ENCODE measurements at regions not wholly inside any gene's neighbourhood (a gene's known extent, or its start where the extent isn't known, plus 50 kb on each side); places are given as distances from the start of the nearest gene placed in this dataset.
A peak's percentile ranks its signal among the peaks of the same experiment; 100 is the strongest.
"Not testable (repeated sequence)": the region's sequence is repeated elsewhere in the genome, so short reads cannot be mapped to it uniquely, and the experiment has no call there.

DNA sequence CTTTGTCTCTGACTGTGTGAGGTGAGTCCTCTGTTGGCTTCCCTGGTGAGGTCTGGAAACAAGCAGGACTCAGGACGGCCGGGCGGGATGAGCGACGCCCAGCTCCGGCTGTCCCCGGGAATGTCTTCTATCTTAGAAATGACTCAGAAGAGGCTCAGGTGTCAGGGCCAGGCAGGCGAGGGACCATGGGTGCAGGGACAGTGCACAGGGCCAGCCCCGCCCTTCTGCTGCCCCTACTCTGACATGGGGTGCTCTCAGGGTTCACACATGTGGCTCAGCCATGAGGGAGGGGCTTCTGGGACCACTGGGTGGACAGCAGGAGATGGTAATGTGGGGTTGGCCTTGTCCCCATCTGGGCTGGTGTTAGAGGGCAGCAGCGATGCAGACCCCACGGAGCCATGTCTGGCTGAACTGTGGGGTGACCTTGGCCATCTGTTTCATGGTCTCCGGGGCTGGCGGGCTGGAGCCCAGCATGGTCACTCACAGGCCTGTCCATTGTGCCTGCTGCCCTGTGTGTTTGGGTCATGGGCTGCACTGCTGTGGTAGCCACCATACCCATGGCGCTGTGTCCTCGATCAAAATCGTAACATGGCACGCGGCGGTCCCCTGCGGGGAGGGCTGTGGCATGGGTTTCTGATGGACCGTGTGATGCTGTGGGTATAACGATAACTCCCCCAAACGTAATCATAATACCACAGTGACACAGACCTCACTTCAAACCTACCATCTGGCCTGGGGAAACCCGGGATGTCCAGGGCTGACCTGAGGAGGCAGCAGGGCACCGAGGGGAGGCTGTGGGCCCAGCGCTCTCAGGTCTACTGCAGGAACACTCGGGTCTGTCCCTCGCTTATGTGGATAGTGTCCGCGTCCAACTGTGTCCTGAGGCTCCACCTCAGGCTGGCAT, 368.8 kb downstream of the TMEM121 start:
- DNase-seq = no peak

DNA sequence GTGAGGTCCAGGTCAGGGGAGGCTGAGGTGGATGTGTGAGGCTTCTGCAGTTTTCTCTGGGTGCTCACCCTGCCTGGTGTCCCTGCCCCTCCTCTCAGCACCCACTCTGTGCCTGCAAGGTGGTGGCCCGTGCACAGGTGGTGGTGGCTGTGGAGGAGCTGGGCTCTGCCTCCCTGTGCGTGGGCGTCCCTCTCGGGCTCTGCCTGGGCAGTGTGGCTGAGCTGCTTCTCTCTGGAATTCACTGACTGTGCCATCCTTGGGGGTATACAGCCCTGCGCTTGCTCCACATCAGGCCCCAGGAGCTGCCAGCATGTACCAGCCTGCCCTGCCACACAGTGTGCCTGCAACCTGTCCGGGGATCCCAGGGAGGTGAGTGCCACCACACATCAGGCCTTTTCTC, 369.8 kb downstream of the TMEM121 start:
- not testable (repeated sequence) for DNase-seq

DNA sequence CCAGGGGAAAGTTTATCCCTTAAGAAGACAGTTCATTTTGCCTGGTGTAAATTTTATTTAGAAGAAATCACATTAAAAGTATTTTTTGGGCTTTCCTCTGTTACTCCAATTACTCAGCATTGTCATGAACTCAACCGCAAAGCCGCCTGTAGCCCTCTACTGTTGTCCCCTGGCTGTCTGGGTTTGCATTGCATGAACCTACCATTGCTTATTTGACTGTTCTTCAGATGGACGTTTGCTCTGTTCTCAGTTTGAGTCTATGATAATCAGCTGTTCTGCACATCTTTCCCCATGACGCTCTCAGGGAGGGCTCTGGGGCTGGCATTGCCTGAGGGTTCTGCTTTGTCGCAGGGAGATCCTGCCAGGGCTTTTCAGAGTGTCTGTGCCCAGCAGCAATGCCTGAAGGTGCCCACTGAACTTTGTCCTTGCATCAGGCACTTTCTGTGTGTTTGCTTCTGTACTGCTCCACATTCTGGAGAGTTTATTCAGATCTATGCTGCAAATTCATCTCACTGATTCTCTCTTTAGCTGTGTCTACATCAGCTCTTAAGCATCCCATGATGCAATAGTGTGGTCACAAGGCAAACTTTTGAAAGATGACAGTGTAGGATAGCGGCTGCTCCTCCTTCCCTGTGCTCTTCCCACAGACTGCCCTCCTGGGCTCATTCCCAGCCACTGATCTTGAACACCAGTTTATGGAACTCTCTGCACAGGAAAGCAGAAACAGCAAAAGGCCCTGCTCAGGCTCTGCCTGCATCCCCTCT, 370.8 kb downstream of the TMEM121 start:
- not testable (repeated sequence) for DNase-seq

DNA sequence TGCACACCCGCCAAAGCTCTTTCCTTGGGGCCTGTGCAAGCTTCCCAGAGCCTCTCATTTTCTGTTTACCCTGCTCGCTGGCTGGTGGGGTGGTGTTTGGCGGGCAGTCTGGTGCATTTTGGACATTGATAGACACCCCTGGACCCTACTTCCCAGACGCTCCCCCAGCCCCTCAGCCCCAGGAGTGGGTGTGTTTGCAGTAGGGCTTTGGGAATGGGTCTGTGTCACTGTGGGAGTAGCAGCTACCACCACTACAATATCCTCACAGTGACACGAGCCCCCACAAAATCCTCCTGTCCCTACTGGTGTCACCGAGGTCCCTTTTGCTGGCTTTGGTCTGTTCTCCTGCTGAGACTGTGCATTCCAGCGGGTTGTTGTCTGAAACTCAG, 371.3 kb downstream of the TMEM121 start:
- no peak for DNase-seq

DNA sequence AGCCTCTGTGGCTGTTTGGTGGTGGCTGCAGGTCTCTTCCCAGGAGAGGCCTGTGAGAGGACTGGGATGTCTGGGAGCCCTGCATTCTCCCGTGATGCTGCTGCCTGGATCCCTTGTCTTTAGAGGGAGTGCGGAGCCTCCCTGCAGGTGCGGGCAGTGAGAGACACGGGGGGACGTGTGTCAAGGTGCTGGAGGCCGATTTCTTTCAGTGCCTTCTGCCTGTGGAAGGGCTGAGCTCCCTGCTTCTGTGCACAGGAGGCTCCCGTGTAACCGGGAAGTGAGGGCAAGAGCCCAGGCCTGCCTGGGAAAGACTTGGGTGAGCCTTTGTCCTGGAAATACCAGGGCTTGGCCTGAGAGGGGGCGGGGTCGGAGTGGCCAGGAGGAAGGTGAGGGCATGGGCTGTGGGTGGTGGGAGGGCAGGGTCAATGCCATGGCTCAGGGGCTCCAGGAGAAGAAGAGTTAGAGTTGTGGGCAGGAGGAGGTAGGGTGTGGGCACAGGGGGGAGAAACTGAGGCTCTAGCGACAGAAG, 372.2 kb downstream of the TMEM121 start:
- no peak for DNase-seq

DNA sequence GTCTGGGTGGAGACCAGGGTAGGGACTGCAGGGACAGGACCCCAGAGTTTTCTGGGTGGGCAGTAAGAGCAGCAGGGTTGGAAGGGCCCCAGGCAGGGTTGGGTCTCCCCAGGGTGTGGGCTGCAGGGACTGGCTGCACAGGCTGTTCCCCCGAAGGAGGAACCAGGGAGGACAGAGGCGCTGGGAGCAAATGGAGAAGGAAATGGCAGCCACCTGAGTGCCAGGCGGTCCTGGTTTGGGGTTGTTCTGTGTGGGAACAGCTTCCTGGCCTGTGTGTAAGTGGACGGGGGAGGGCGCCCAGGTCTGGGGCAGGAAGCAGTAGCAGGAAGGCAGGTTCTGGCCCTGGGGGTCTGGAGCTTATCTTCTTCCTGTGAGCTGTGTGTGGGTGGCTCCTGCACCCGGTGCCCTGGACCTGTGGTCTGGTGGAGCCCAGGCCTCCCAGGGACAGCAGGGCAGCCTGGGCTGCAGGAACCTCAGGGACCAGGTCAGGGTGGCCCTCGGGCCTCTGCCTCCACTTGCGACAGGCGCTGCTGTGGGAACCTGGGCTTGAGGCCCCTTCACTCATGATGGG, 372.8 kb downstream of the TMEM121 start:
- no peak for DNase-seq

DNA sequence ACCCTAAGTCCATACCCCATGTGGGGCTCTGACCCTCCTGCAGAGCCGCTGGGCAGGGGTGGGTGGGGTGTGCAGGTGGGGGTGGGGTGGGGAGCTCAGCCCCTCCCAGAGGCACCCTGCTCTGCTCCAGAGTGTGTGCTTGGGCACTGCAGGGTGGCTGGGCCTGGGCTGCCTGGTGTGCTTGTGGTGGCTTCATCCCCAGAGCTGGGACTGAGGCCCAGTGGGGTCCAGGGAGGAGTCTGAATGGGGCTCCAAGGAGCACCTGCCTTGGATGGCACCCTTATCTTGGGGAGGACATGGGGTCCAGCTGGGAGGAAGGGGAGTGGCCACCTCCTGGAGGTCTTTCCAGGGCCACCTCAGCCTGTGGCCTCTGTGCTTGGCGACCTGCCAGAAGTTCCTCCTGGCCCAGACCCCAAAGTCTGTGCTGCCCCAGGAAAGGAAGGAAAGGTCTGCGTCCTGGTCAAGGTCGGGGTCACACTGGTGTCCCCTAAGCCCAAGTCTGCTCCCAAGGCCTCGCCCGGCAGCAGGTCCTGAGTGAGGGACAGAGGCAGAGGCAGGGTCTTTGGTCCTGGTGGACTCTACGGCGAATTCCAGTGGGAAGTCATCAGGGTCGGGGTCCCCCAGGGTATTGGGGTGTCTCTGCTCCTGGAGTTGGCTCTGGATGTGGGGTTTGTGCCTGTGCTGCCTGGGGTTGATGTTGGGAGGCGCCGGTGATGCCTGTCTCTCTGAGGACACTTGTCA, 373.4 kb downstream of the TMEM121 start:
- DNase-seq = no peak

DNA sequence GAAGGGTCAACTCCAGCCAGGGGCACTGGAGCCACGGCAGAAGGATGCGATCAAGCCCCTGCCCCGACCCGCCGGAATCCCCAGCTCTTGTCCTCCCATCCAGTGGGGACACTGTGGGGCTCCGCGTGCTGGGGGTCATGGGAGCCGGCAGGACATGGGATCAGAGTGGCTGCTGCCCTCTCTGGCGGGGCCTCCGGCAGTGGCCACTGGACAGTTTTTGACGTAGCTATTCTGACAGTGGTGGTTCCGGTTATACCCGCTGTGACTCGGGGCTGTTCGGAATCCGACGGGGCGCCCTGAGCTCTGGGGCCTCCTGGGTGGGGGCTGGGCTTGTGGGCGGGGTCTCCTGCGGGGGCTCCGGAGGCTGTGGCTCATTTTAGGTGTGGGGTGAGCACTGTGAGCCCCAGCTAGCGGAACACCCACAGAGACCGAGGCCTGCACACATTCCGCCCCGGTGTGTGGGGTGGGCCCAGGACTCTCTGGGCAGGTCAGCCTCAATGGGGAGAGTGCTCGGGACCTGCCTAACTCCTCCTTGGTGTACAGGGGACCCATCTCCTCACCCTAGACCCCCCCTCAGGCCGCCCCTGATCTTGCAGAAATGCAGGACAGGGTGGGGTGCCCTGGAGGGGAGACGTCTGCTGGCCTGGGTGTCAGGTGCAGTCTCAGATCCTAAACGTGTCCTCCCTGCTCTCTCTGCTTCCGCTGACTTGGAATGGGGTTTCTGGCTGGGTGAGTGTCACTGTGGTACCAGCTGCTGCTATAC, 374.2 kb downstream of the TMEM121 start:
- no peak for DNase-seq

DNA sequence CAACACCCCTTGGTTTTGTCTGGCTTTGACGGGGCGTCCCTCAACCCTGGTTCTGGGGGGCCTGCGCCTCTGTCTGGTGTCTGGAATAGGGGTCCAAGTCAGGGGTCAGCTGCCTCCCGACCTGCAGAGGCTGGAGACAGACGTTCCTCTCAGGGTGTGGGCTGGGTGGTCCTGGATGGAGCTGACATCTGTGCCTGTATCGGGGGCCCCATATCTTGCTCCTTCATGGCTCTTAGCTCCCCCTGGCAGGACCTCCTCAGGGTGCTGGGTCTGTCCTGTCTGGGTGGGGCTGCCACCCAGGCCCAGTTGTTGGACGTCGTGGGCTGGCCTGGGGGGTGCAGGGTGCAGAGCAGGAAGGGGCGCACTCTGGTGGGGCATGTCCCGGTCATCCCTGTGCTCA, 374.8 kb downstream of the TMEM121 start:
- no peak for DNase-seq

DNA sequence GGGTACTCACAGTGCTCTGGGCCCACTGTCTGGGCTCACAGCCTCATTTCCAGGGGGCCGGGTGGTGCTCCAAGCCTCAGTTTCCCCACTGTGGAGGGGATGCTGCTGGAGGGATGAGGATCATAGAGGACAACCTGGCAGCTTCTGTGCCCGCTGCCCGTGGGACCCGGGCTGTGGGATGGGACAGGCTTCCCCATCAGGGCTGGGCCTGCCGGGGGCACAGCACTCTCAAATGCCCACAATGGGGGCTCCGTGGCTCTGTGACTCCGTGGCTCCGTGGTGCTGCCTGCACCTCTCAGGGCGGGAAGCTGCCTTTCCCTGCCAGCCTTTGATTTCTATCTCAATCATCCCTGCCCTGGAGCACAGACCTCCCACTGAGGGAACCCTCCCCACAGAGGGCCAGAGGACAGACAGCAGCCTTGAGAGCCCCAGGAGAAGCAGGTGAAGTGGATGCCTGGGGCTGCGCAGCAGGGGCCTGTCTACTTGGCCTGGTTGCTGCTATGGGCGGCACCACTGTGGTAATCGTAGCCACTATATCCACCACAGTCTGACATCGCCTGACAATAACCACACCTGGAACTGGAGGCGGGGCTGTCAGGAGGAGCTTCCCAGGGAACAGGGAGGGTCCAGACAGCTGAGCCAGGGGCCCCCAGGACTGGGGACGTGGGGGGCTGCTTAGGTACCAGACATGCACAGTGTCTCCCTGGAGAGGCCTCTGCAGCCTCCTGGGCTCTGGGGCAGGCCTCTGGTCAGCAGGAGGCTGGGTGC, 375.9 kb downstream of the TMEM121 start:
- peak in 2 of 3 experiments; percentile 95 to 98 for DNase-seq

DNA sequence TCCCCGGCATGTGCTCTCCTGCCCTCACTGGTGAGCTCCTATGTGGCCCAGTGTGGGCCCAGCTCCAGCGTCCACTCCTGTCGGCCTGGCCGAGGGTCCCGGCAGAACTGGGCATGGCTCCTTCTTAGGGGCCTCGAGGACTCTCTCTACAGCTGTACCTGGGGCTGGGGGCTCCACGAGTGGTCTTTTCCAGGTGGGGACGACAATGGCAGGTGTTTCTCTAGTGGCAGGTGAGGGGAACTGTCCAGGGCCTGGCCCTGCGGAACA, 376.4 kb downstream of the TMEM121 start:
- not testable (repeated sequence) for DNase-seq

DNA sequence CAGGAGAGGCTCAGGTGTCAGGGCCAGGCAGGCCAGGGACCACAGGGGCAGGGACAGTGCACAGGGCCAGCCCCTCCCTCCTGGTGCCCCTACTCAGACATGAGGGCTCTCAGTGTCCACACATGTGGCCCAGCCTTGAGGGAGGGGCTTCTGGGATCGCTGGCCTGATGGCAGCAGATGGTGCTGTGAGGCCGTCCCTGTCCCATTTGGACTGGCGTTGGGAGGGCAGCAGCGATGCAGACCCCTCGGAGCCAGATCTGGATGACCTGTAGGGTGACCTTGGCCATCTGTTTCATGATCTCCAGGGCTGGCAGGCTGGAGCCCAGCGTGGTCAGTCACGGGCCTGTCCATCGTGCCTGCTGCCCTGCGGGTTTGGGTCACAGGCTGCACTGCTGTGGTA, 377.6 kb downstream of the TMEM121 start:
- DNase-seq = no peak

DNA sequence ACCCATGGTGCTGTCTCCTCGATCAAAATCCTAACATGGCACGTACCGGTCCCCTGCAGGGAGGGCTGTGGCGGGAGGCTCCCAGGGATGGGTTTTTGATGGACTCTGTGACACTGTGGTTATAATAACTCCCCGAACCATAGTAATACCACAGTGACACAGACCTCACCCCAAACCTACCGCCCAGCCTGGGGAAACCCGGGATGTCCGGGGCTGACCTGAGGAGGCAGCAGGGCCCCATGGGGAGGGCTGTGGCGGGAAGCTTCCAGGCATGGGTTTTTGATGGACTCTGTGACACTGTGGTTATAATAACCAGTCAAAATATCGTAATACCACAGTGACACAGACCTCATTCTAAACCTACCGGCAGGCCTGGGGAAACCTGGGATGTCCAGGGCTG, 378.0 kb downstream of the TMEM121 start:
- no peak for DNase-seq

DNA sequence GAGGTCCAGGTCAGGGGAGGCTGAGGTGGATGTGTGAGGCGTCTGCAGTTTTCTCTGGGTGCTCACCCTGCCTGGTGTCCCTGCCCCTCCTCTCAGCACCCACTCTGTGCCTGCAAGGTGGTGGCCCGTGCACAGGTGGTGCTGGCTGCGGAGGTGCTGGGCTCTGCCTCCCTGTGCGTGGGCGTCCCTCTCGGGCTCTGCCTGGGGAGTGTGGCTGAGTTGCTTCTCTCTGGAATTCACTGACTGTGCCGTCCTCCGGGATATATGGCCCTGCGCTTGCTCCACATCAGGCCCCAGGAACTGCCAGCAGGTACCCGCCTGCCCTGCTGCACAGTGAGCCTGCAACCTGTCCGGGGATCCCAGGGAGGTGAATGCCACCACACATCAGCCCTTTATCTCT, 379.1 kb downstream of the TMEM121 start:
- no peak for DNase-seq

DNA sequence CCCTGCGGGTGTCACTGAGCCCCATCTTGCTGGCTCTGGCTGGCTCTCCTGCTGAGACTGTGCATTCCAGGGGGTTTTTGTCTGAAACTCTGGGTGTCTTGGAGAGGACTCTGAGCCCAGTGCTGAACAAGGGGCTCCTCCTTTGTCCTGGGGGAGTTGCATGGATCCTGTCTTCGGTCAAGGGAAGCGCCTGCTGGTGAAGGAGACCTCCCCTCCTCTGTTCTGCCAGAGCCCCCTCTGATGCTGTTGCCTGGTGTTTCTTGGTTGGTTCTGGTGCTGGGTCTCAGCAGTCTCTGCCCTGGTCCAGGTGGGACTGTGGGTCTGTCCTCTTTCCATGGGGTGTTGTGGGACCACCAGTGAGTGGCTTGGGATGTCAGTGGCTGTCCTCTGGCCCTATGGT, 380.9 kb downstream of the TMEM121 start:
- no peak for DNase-seq

DNA sequence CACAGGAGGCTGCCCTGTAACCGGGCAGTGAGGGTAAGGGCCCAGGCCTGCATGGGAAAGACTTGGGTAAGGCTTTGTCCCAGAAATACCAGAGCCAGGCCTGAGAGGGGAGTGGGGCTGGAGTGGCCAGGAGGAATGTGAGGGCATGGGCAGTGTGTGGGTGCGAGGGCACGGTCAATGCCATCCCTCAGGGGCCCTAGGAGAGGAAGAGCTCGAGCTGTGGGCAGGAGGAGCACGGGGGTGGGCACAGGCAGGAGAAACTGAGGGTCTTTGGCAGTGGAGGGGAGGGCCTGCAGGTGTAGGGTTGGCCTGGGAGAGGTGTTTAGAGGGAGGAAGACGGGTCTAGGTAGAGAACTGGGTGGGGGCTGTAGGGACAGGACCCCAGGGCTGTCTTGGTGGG, 381.6 kb downstream of the TMEM121 start:
- no peak for DNase-seq

DNA sequence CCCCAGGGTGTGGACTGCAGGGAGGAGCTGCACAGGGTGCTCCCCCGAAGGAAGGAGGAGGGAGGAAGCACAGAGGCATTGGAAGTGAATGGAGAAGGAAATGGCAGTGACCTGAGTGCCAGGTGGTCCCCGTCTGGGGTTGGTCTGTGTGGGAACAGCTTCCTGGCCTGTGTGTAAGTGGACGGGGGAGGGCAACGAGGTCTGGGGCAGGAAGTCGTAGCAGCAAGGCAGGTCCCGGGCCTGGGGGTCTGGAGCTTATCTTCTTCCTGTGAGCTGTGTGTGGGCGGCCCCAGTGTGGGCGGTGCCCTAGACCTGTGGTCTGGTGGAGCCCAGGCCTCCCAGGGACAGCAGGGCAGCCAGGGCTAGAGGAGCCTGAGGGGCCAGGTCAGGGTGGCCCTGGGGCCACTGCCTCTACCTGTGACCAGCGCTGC, 382.1 kb downstream of the TMEM121 start:
- no peak for DNase-seq

DNA sequence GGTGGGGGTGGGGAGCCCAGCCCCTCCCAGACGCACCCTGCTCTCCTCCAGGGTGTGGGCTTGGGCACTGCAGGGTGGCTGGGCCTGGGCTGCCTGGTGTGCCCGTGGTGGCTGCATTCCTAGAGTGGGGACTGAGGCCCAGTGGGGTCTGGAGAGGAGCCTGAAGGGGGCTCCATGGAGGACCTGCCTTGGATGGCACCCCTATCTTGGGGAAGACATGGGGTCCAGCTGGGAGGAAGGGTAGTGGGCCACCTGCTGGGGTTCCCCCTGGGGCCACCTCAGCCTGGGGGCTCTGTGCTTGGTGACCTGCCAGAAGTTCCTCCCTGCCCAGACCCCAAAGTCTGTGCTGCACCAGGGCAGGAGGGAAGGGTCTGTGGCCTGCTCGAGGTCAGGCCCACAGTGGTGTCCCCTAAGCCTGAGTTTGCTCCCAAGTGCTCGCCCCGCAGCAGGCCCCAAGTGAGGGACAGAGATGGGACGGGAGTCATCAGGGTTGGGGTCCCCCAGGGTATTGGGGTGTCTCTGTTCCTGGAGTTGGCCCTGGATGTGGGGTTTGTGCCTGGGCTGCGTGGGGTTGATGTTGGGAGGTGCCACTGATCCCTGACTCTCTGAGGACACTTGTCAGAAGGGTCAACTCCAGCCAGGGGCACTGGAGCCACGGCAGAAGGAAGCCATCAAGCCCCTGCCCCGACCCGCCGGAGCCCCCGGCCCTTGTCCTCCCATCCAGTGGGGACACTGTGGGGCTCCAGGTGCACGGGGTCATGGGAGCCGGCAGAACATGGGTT, 382.9 kb downstream of the TMEM121 start:
- no peak for DNase-seq

DNA sequence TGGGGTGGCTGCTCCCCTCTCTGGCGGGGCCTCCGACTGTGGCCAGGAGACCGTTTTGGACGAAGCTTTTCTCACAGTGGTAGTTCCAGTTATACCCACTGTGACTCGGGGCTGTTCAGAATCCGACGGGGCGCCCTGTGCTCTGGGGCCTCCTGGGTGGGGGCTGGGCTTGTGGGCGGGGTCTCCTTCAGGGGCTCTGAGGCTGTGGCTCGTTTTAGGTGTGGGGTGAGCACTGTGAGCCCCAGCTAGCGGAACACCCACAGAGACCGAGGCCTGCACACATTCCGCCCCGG, 383.4 kb downstream of the TMEM121 start:
- not testable (repeated sequence) for DNase-seq

DNA sequence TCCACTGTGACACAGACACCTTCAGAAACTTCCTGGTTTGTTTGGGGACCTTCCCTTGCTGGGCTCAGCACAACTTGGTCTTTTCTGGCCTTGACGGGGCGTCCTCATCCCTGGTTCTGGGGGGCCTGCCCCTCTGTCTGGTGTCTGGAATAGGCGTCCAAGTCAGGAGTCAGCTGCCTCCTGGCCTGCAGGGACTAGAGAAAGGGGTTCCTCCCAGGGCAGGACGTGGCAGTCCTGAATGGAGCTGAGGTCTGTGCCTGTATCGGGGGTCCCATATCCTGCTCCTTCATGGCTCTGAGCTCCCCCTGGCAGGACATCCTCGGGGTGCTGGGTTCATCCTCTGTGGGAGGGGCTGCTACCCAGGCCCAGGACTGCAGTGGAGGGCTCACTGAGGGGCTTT, 384.0 kb downstream of the TMEM121 start:
- DNase-seq = no peak
